ENCODE measurements at regions not wholly inside any gene's neighbourhood (a gene's known extent, or its start where the extent isn't known, plus 50 kb on each side); places are given as distances from the start of the nearest gene placed in this dataset.

DNA sequence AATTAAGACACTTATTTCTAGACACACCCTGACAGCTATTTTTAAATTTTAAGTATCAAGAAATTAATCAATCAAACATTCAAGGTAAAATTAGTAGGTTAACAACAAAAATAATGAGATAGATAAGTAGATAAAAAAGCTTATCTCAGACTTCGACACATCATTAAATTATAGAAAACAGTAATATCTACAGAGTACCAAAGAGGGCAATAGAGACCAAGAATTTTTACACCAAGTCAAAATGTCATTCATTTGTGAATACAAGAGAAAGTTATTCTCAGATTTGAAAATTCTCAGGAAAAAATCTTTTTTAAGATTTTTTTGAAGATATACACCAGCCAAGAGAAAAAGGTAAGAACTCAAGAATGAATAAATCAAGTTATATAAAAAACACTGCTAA, 445.6 kb downstream of the ACTL7B start:
- ChIA-PET POLR2A (no interaction called here), CTCF (no interaction called here)
- H3K4me1 Mint-ChIP-seq = no peaks in the 10 kb centered on the region
- no peak for ATAC-seq (ENCODE audit: low read depth)
- H3K4me3 Mint-ChIP-seq = no peak overlapping the region
- no peaks in the 10 kb centered on the region for H3K9me3 Mint-ChIP-seq
- no peaks in the 10 kb centered on the region for H3K36me3 Mint-ChIP-seq (ENCODE audit: low read depth)
- TF ChIP-seq, protein P1, sequence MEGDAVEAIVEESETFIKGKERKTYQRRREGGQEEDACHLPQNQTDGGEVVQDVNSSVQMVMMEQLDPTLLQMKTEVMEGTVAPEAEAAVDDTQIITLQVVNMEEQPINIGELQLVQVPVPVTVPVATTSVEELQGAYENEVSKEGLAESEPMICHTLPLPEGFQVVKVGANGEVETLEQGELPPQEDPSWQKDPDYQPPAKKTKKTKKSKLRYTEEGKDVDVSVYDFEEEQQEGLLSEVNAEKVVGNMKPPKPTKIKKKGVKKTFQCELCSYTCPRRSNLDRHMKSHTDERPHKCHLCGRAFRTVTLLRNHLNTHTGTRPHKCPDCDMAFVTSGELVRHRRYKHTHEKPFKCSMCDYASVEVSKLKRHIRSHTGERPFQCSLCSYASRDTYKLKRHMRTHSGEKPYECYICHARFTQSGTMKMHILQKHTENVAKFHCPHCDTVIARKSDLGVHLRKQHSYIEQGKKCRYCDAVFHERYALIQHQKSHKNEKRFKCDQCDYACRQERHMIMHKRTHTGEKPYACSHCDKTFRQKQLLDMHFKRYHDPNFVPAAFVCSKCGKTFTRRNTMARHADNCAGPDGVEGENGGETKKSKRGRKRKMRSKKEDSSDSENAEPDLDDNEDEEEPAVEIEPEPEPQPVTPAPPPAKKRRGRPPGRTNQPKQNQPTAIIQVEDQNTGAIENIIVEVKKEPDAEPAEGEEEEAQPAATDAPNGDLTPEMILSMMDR (IDR thresholded peaks at IDR 0.05) = no peak
- no peak overlapping the region for H3K27ac Mint-ChIP-seq
- intact Hi-C loops (cut with micrococcal nuclease) = no loop called here
- DNase-seq = no peak
- peaks cover 3% of the 10 kb centered on the region for H3K27me3 Mint-ChIP-seq

DNA sequence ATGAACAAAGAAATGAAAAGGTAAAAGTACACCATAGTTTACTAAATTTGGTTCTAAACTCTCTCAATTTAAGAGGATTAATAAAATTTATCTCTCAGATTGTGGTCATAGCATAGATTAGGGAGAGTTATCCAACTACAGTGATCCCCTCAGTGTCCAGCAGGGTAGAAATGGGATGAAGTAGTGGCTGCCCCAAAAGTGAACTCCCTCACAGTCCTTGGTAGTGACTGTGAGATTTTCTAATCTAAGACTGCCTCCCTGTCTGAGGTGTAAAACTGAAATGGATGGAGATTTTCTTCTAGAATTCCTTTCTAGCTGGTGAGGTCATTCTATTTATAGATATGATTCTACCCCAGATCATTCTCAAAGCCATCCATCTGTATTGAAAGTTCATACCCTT, 455.5 kb downstream of the ACTL7B start:
- intact Hi-C loops (cut with micrococcal nuclease) = no loop called here
- DNase-seq (no peak), ATAC-seq (ENCODE audit: low read depth) (no peak)
- Mint-ChIP-seq H3K4me1 (no peaks in the 10 kb centered on the region), H3K36me3 (ENCODE audit: low read depth) (no peaks in the 10 kb centered on the region), H3K4me3 (no peak overlapping the region), H3K9me3 (peaks cover 3% of the 10 kb centered on the region), H3K27ac (no peak overlapping the region), H3K27me3 (no peaks in the 10 kb centered on the region)
- CTCF ChIA-PET = no interaction called here
- POLR2A ChIA-PET = no interaction called here
- TF ChIP-seq, protein P1 (IDR thresholded peaks at IDR 0.05) = no peak

DNA sequence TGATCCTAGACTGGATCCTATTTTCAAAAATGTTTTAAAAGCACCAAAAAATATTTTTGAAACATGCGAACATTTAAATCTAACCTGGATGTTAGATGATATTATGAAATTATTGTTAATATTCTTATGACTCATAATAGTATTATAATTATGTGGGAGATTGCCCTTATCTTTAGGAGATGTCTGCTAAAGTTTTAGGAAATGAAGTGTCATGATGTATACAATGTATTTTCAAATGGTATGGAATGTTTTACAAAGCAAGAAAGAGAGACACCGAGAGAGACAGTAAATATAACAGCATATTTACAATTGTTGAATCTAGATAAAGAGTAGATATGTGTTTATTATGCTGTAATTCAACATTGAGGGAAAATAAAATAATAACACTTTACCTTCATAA, 455.9 kb downstream of the ACTL7B start:
- Mint-ChIP-seq H3K36me3 (ENCODE audit: low read depth) (no peaks in the 10 kb centered on the region), H3K4me3 (no peak overlapping the region), H3K9me3 (peaks cover 3% of the 10 kb centered on the region), H3K27me3 (no peaks in the 10 kb centered on the region), H3K27ac (no peak overlapping the region), H3K4me1 (no peaks in the 10 kb centered on the region)
- DNase-seq = no peak
- POLR2A ChIA-PET = no interaction called here
- ATAC-seq (ENCODE audit: low read depth) = no peak
- TF ChIP-seq, protein P1 (IDR thresholded peaks at IDR 0.05) = no peak
- CTCF ChIA-PET = no interaction called here
- intact Hi-C loops (cut with micrococcal nuclease) = no loop called here

GRCh38 chr9:108397286-108397685, 458.5 kb downstream of the ACTL7B start:
- ChIA-PET CTCF (no interaction called here), POLR2A (no interaction called here)
- ATAC-seq (ENCODE audit: low read depth) (no peak), DNase-seq (no peak)
- H3K9me3 Mint-ChIP-seq = peaks cover 3% of the 10 kb centered on the region
- TF ChIP-seq, protein P1 (IDR thresholded peaks at IDR 0.05) = no peak
- intact Hi-C loops (cut with micrococcal nuclease) = no loop called here
- H3K27ac Mint-ChIP-seq = no peak overlapping the region
- no peak overlapping the region for H3K4me3 Mint-ChIP-seq
- H3K27me3 Mint-ChIP-seq = no peaks in the 10 kb centered on the region
- H3K36me3 Mint-ChIP-seq (ENCODE audit: low read depth) = no peaks in the 10 kb centered on the region
- H3K4me1 Mint-ChIP-seq = no peaks in the 10 kb centered on the region

DNA sequence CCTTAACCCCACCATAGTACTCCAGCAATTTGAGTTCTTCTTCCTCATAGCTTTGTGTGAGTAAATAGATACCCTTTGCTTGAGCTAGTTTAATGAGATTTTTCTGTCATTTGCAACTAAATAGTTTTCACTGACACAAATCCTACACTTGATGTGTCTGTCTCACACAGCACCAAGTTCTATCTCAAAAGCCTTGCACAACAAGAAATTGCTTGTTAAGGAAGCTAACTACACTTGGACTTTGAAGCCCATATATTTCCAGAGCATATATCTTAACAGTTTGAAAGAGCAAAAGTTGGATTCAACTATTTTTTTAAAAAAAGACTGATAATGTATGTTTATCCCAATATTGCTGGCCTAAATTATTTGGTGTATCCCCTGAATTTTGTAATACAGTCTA, 459.2 kb downstream of the ACTL7B start:
- Mint-ChIP-seq H3K36me3 (ENCODE audit: low read depth) (no peaks in the 10 kb centered on the region), H3K9me3 (peaks cover 3% of the 10 kb centered on the region), H3K4me1 (no peaks in the 10 kb centered on the region), H3K27ac (no peak overlapping the region), H3K4me3 (no peak overlapping the region), H3K27me3 (no peaks in the 10 kb centered on the region)
- CTCF ChIA-PET = no interaction called here
- TF ChIP-seq, protein P1 (IDR thresholded peaks at IDR 0.05) = no peak
- intact Hi-C loops (cut with micrococcal nuclease) = no loop called here
- POLR2A ChIA-PET = no interaction called here
- DNase-seq (no peak), ATAC-seq (ENCODE audit: low read depth) (no peak)
